K562 (cell line): ENCODE measurements at regions not wholly inside any gene's neighbourhood (a gene's known extent, or its start where the extent isn't known, plus 50 kb on each side); places are given as distances from the start of the nearest gene placed in this dataset.
A peak's percentile ranks its signal among the peaks of the same experiment; 100 is the strongest.

Experiments used
- ATAC-seq: fragments of 200-7000 bp; cut with Tn5 transposase; 3 replicates; pipeline ENCODE4 v1.9.1; 2020; ENCODE audit warnings: moderate library complexity
- BruUV-seq: library from RNA; stranded (reverse); fragments of 400-500 nt; replicated peaks from 2 replicates; lab custom pipeline; 2021; lab: Mats Ljungman, UMichigan
- CTCF ChIA-PET: fragments of 300-600 bp; formaldehyde crosslinking; extraction: SDS; loops from one replicate; lab custom pipeline; 2021; ENCODE audit warnings: low intra/inter-chr PET ratio; lab: Yijun Ruan, JAX
- POLR2A ChIA-PET: fragments of 300-600, 350-650 bp; sonication (Branson Sonifier 250); formaldehyde crosslinking; extraction: SDS; loops from one replicate; lab custom pipeline; 2021; ENCODE audit warnings: antibody characterized with exemption, inconsistent platforms; lab: Yijun Ruan, JAX
- DNase-seq, 4 experiments: peaks; one replicate each; pipeline versions ENCODE4 v3.0.0 to v3.0.0-alpha.2; 2011 to 2018; ENCODE audit warnings: low spot score in 3 of 4, mixed read lengths in 3 of 4; ENCODE audit errors: extremely low read depth in 1 of 4
- FAIRE-seq: peaks from 2 replicates; lab custom pipeline; 2011; peaks lifted over from hg19 to GRCh38; lab: Jason Lieb, UNC
- H2AFZ ChIP-seq: 2 replicates; pipeline ENCODE4 v1.6.0; 2011; ENCODE audit warnings: low read depth, low read length, control low read depth, inconsistent platforms
- H3K27ac ChIP-seq: fragments of 200-600 bp; 3 replicates; pipeline ENCODE4 v1.8.0; 2011; ENCODE audit warnings: low read depth, mild to moderate bottlenecking, control low read depth, inconsistent platforms, low read length, moderate library complexity, mixed read lengths; ENCODE audit errors: extremely low read depth
- H3K27me3 ChIP-seq, 2 experiments: fragments of 300-600 bp in 1 of 2; 2 replicates in 1 of 2; 3 replicates in 1 of 2; pipeline versions ENCODE4 v1.6.0 to v1.8.0; 2011; ENCODE audit warnings: inconsistent platforms in 2 of 2, low read length in 2 of 2, mild to moderate bottlenecking in 1 of 2, mixed read lengths in 1 of 2, moderate library complexity in 1 of 2; ENCODE audit not compliant: control insufficient read depth in 2 of 2, insufficient read depth in 2 of 2
- H3K36me3 ChIP-seq: fragments of 300-600 bp; 3 replicates; pipeline ENCODE4 v1.8.0; 2011; ENCODE audit warnings: mild to moderate bottlenecking, low read length, inconsistent platforms; ENCODE audit not compliant: control insufficient read depth, insufficient read depth
- H3K4me1 ChIP-seq, 2 experiments: fragments of 200-600 bp in 1 of 2; replicated peaks in 1 of 2; 2 replicates in 1 of 2; 3 replicates in 1 of 2; pipeline versions ENCODE4 v1.5.1 to v1.8.0; 2011; ENCODE audit warnings: inconsistent platforms in 2 of 2, low read length in 2 of 2, mild to moderate bottlenecking in 1 of 2, mixed read lengths in 1 of 2, moderate library complexity in 1 of 2; ENCODE audit not compliant: control insufficient read depth in 2 of 2, insufficient read depth in 2 of 2
- H3K4me2 ChIP-seq: 2 replicates; pipeline ENCODE4 v1.6.1; 2011; ENCODE audit warnings: low read length, control low read depth, inconsistent platforms, mixed read lengths; ENCODE audit not compliant: insufficient read depth
- H3K4me3 ChIP-seq: fragments of 200-600 bp; sonication (generic), shearing (Covaris generic); 2 replicates; pipeline ENCODE4 v1.5.1; 2016; ENCODE audit warnings: control low read depth, inconsistent platforms
- H3K79me2 ChIP-seq: fragments of 200-600 bp; 3 replicates; pipeline ENCODE4 v1.8.0; 2011; ENCODE audit warnings: low read length, inconsistent platforms; ENCODE audit not compliant: control insufficient read depth, insufficient read depth
- H3K9ac ChIP-seq, 2 experiments: 2 replicates each; pipeline versions ENCODE4 v1.6.0 to v1.6.1; 2011; ENCODE audit warnings: low read depth in 2 of 2, low read length in 2 of 2, control low read depth in 1 of 2, inconsistent platforms in 1 of 2, mild to moderate bottlenecking in 1 of 2, mixed read lengths in 1 of 2; ENCODE audit not compliant: insufficient read depth in 1 of 2
- H3K9me1 ChIP-seq: one replicate; pipeline ENCODE4 v1.6.0; 2011; ENCODE audit warnings: inconsistent platforms, mild to moderate bottlenecking, low read length, moderate library complexity; ENCODE audit not compliant: control insufficient read depth, insufficient read depth
- H3K9me3 ChIP-seq: replicated peaks from 2 replicates; pipeline ENCODE4 v1.5.1; 2011; ENCODE audit warnings: low read depth, low read length, inconsistent platforms; ENCODE audit not compliant: control insufficient read depth, insufficient read depth
- H4K20me1 ChIP-seq: replicated peaks from 2 replicates; pipeline ENCODE4 v1.6.1; 2011; ENCODE audit warnings: low read length, inconsistent platforms, mixed read lengths; ENCODE audit not compliant: control insufficient read depth, insufficient read depth
- BCL6 ChIP-seq: fragments of 250-450 bp; sonication (Bioruptor Pico); IDR thresholded peaks from 2 replicates; pipeline ENCODE4 v1.4.0; 2020
- ERF ChIP-seq: fragments of 450-650 bp; formaldehyde crosslinking; IDR thresholded peaks from 2 replicates; pipeline ENCODE4 v1.4.0; 2020; ENCODE audit warnings: mild to moderate bottlenecking, mixed read lengths
- HDGF ChIP-seq: fragments of 450-650 bp; IDR thresholded peaks from 2 replicates; pipeline ENCODE4 v1.6.1; 2016
- NCOA4 ChIP-seq: fragments of 450-650 bp; IDR thresholded peaks from 2 replicates; pipeline ENCODE4 v1.6.1; 2018; ENCODE audit warnings: mild to moderate bottlenecking; ENCODE audit not compliant: partially characterized antibody
- PML ChIP-seq: IDR thresholded peaks from 2 replicates; pipeline ENCODE4 v1.6.1; 2012; ENCODE audit warnings: low read length, inconsistent platforms
- RBM22 ChIP-seq: fragments of 200-400 bp; formaldehyde crosslinking; IDR thresholded peaks from 2 replicates; pipeline ENCODE4 v1.6.1; 2018; ENCODE audit warnings: low read length, low read depth; ENCODE audit not compliant: poor library complexity, severe bottlenecking
- SMARCA5 ChIP-seq: fragments of 450-650 bp; IDR thresholded peaks from 2 replicates; pipeline ENCODE4 v1.6.1; 2016
- SRSF7 ChIP-seq: fragments of 200-400 bp; formaldehyde crosslinking; optimal IDR thresholded peaks from 2 replicates; pipeline ENCODE3; 2017; ENCODE audit warnings: mild to moderate bottlenecking, low read depth, low read length
- ZNF324 ChIP-seq: fragments of 250-450 bp; sonication (Bioruptor Pico); IDR thresholded peaks from 2 replicates; pipeline ENCODE4 v1.4.0; 2020; ENCODE audit warnings: mild to moderate bottlenecking
- ZNF408 ChIP-seq: fragments of 250-450 bp; sonication (Bioruptor Pico); IDR thresholded peaks from 2 replicates; pipeline ENCODE4 v1.4.0; 2020; ENCODE audit warnings: low read depth, mild to moderate bottlenecking, moderate library complexity
- WGBS: fragments of 100-300 bp; shearing (Covaris generic); methylation state at CpG from one replicate; pipeline ENCODE4 v1.1.6; 2016; ENCODE audit warnings: low coverage, mixed read lengths; ENCODE audit not compliant: insufficient coverage; ENCODE audit errors: missing lambda C conversion rate; 5-methylcytosine and 5-hydroxymethylcytosine counted together
- in situ Hi-C: fragments of 300-500 bp; cut with MboI; formaldehyde crosslinking; loops from 4 replicates; pipeline ENCODE4 v1.15.0; 2018; ENCODE audit warnings: inconsistent platforms, mixed read lengths
- intact Hi-C: fragments of 100-400 bp; cut with micrococcal nuclease; formaldehyde crosslinking; loops from 2 replicates; pipeline ENCODE4 v1.14.2; 2022
- TF ChIP-seq, protein P1 (sequence below): fragments of 450-650 bp; IDR thresholded peaks from 2 replicates; pipeline ENCODE4 v1.6.1; 2017; ENCODE audit warnings: antibody characterized with exemption
- TF ChIP-seq, protein P2 (sequence below): fragments of 450-650 bp; IDR thresholded peaks from 2 replicates; pipeline ENCODE4 v1.7.0; 2016; ENCODE audit warnings: borderline replicate concordance
- TF ChIP-seq, protein P3 (sequence below): fragments of 200-800 bp; sonication (Bioruptor generic); IDR thresholded peaks from 2 replicates; pipeline ENCODE4 v1.6.1; 2017; ENCODE audit warnings: missing genetic modification characterization, missing compliant biosample characterization

DNA sequence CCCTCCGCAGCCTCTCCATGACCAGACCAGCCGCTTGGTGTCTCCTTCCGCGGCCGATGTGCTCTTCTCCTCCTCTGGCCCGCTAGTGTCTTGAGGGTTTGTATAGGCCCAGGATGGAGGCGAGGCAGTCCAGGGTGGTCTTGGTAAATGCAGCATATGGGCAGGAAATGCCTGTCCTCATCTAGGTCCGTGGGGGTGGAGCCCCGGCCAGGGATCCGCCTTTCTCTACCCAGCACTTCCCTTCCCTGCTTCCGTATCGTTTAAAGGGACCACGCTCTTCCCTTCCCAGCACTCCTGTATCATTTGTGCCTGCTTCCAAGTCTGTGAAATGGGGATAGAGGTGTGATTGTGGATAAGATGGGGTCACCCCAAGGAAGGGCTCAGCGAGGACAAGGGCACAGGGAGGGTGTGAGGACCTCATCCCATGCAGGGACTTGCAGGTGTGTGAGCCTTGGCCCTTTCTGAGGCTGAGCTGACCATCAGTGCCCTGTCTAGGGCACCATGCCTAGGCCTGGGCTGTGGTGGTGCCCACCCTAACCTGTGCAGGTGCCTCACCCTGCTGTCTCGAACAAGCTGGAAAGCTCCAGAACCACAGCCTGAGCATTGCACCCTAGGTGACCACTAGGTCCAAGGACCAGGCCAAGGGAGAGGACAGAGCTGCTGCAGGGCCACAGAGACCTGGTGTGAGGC, 326.8 kb upstream of the RTL1 start (continued):
- TF ChIP-seq, protein P1, sequence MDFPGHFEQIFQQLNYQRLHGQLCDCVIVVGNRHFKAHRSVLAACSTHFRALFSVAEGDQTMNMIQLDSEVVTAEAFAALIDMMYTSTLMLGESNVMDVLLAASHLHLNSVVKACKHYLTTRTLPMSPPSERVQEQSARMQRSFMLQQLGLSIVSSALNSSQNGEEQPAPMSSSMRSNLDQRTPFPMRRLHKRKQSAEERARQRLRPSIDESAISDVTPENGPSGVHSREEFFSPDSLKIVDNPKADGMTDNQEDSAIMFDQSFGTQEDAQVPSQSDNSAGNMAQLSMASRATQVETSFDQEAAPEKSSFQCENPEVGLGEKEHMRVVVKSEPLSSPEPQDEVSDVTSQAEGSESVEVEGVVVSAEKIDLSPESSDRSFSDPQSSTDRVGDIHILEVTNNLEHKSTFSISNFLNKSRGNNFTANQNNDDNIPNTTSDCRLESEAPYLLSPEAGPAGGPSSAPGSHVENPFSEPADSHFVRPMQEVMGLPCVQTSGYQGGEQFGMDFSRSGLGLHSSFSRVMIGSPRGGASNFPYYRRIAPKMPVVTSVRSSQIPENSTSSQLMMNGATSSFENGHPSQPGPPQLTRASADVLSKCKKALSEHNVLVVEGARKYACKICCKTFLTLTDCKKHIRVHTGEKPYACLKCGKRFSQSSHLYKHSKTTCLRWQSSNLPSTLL = peak; percentile 92
- no peak for TF ChIP-seq RBM22

DNA sequence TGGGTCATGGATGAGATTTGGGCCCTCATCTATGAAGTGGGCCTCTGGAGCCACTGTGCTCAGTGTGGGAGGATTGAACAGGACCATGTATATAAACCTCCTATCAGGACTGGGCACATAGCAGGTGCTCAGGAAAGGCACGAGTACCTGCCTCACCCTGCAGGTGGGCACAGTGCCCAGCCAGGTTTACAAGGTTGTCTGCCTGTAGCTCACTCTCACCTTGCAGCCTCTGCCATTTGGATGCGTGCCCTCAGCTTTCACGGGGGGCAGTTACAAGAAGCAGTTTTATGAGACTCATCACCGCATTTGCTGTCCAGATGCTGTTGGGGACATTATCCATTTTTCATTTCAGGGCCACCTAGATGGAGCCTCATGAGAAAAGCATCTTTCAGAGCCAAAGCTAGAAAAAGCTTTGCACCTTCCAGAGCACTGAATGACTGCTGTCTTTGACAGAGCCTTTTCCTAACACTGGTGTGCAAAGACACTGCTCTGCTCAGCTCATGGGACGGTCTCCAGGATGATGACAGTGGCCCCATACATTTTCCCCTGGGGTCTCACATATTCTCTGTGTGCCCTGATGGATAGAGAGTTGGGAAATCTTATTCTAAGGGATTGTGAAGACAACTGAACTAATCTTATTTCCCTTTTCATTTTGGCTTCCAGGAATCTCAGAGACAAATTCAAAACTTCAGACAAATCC, 327.5 kb upstream of the RTL1 start:
- H3K4me1 ChIP-seq = peaks cover 0 to 26% of the 10 kb centered on the region in 2 experiments; a peak in 2 of 5 replicates
- no peak overlapping the region for H2AFZ ChIP-seq
- H3K9ac ChIP-seq = no peak overlapping the region
- ChIA-PET POLR2A (no interaction called here), CTCF (no interaction called here)
- ATAC-seq (no peak), FAIRE-seq (no peak), DNase-seq (no peak)
- no peaks in the 10 kb centered on the region for H3K27me3 ChIP-seq
- H3K36me3 ChIP-seq = no peaks in the 10 kb centered on the region
- intact Hi-C loops = loop anchor here (10.0 kb wide), 1 partner anchor 146 kb away; no protein-coding TSS in a partner anchor
- no TSS peak for BruUV-seq
- no peak overlapping the region for H3K4me3 ChIP-seq
- 56% methylated on average over 4 of the region's 5 CpGs for WGBS
- no peaks in the 10 kb centered on the region for H4K20me1 ChIP-seq
- no peak overlapping the region for H3K4me2 ChIP-seq
- TF ChIP-seq SRSF7 (no peak), BCL6 (no peak), ZNF408 (CRISPR knock-in tag) (no peak), HDGF (no peak), NCOA4 (no peak), SMARCA5 (no peak), ZNF324 (CRISPR knock-in tag) (no peak), PML (no peak), ERF (CRISPR knock-in tag) (no peak)
- TF ChIP-seq, protein P2, sequence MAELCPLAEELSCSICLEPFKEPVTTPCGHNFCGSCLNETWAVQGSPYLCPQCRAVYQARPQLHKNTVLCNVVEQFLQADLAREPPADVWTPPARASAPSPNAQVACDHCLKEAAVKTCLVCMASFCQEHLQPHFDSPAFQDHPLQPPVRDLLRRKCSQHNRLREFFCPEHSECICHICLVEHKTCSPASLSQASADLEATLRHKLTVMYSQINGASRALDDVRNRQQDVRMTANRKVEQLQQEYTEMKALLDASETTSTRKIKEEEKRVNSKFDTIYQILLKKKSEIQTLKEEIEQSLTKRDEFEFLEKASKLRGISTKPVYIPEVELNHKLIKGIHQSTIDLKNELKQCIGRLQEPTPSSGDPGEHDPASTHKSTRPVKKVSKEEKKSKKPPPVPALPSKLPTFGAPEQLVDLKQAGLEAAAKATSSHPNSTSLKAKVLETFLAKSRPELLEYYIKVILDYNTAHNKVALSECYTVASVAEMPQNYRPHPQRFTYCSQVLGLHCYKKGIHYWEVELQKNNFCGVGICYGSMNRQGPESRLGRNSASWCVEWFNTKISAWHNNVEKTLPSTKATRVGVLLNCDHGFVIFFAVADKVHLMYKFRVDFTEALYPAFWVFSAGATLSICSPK = no peak
- TF ChIP-seq, protein P3, sequence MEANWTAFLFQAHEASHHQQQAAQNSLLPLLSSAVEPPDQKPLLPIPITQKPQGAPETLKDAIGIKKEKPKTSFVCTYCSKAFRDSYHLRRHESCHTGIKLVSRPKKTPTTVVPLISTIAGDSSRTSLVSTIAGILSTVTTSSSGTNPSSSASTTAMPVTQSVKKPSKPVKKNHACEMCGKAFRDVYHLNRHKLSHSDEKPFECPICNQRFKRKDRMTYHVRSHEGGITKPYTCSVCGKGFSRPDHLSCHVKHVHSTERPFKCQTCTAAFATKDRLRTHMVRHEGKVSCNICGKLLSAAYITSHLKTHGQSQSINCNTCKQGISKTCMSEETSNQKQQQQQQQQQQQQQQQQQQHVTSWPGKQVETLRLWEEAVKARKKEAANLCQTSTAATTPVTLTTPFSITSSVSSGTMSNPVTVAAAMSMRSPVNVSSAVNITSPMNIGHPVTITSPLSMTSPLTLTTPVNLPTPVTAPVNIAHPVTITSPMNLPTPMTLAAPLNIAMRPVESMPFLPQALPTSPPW (CRISPR knock-in tag) = no peak
- no peaks in the 10 kb centered on the region for H3K9me3 ChIP-seq
- in situ Hi-C loops = no loop called here
- no peak overlapping the region for H3K27ac ChIP-seq
- H3K79me2 ChIP-seq = no peaks in the 10 kb centered on the region
- no peaks in the 10 kb centered on the region for H3K9me1 ChIP-seq
